Keratinocyte (primary cell): ENCODE measurements at regions not wholly inside any gene's neighbourhood (a gene's known extent, or its start where the extent isn't known, plus 50 kb on each side); places are given as distances from the start of the nearest gene placed in this dataset.

ENCODE experiments used
- CTCF ChIP-seq, 3 experiments: IDR thresholded peaks in 1 of 3; conservative IDR thresholded peaks in 1 of 3; optimal IDR thresholded peaks in 1 of 3; 2 replicates in 2 of 3; 3 replicates in 1 of 3; pipeline versions ENCODE3 to v1.5.1; 2011; ENCODE audit warnings: low read length in 3 of 3, mild to moderate bottlenecking in 3 of 3, moderate library complexity in 2 of 3, control low read depth in 1 of 3, inconsistent platforms in 1 of 3; ENCODE audit not compliant: insufficient read depth in 2 of 3; ENCODE audit errors: extremely low read depth in 1 of 3
- EZH2 ChIP-seq: IDR thresholded peaks from one replicate; pipeline ENCODE4 v1.6.1; 2012; ENCODE audit warnings: inconsistent platforms, mild to moderate bottlenecking, low read length, moderate library complexity

- TF ChIP-seq CTCF (optimal IDR thresholded peaks at IDR 0.05 in 1 of 3, IDR thresholded peaks at IDR 0.05 in 1 of 3, conservative IDR thresholded peaks at IDR 0.05 in 1 of 3; ENCODE audit: extremely low read depth in 1 of 3, insufficient read depth in 2 of 3, low read length in 3 of 3) = no peak
- TF ChIP-seq EZH2 = no peak
Measured at GRCh38 chr20:11509776-11510175, 407.9 kb upstream of the BTBD3 start.
